ENCODE measurements at regions not wholly inside any gene's neighbourhood (a gene's known extent, or its start where the extent isn't known, plus 50 kb on each side); places are given as distances from the start of the nearest gene placed in this dataset.
A peak's percentile ranks its signal among the peaks of the same experiment; 100 is the strongest.

- H3K27me3 ChIP-seq (ENCODE audit: control insufficient read depth in 3 of 3, insufficient read depth in 3 of 3, low read depth in 1 of 3, low read length in 3 of 3): no peaks in the 10 kb centered on the region
- no peaks in the 10 kb centered on the region for H3K79me1 ChIP-seq (ENCODE audit: low read depth, low read length)
- no peak overlapping the region for H3K9ac ChIP-seq (ENCODE audit: low read depth, low read length, poor library complexity)
- H2BK15ac ChIP-seq (ENCODE audit: low read length): no peak overlapping the region
- no peak overlapping the region for H2BK5ac ChIP-seq (ENCODE audit: low read length)
- no peak overlapping the region for H3K27ac ChIP-seq (replicated peaks; ENCODE audit: low read length)
- no peaks in the 10 kb centered on the region for H3K36me3 ChIP-seq (replicated peaks in 1 of 2; ENCODE audit: control insufficient read depth in 2 of 2, insufficient read depth in 2 of 2, low read length in 2 of 2)
- WGBS, 2 donors (ENCODE audit: extremely low coverage in 2 of 2, insufficient read length in 2 of 2, insufficient replicate concordance in 1 of 2): no CpG with 5 or more reads among the region's 3 CpGs
- no peak overlapping the region for H2AK5ac ChIP-seq (ENCODE audit: low read depth, low read length)
- H2AFZ ChIP-seq (ENCODE audit: low read length): no peak overlapping the region
- no peak overlapping the region for H2BK120ac ChIP-seq (ENCODE audit: low read depth, low read length)
- peaks cover 0 to 1% of the 10 kb centered on the region in 2 donors for H3K4me1 ChIP-seq (ENCODE audit: control insufficient read depth in 2 of 2, insufficient read depth in 1 of 2, low read depth in 1 of 2, low read length in 2 of 2)
- no peak overlapping the region for H3K14ac ChIP-seq (ENCODE audit: low read length)
- no peak overlapping the region for H3K4ac ChIP-seq (ENCODE audit: low read length)
- H4K8ac ChIP-seq (ENCODE audit: low read depth, low read length): no peak overlapping the region
- DNase-seq (ENCODE audit: low spot score): no peak
- H4K91ac ChIP-seq (ENCODE audit: low read depth, low read length, poor library complexity): no peak overlapping the region
- H3K18ac ChIP-seq (ENCODE audit: low read length): no peak overlapping the region
- no peak overlapping the region for H3K4me3 ChIP-seq (ENCODE audit: low read length in 2 of 2)
- H3K9me3 ChIP-seq (replicated peaks in 1 of 2; ENCODE audit: control insufficient read depth in 2 of 2, insufficient read depth in 1 of 2, low read depth in 1 of 2, low read length in 2 of 2): no peaks in the 10 kb centered on the region
- H3K23ac ChIP-seq (ENCODE audit: low read depth, low read length, poor library complexity): no peak overlapping the region
- H3K4me2 ChIP-seq (ENCODE audit: insufficient read depth, low read length, poor library complexity, severe bottlenecking): no peak overlapping the region
- no peak overlapping the region for H2BK12ac ChIP-seq (ENCODE audit: low read length)
These were observed 98.2 kb downstream of the ZC3H11B start for GRCh38 chr1:219514728-219515127.

- H2AFZ ChIP-seq (ENCODE audit: low read length): no peak overlapping the region
- no peak overlapping the region for H3K4me2 ChIP-seq (ENCODE audit: insufficient read depth, low read length, poor library complexity, severe bottlenecking)
- H4K91ac ChIP-seq (ENCODE audit: low read depth, low read length, poor library complexity): no peak overlapping the region
- no peaks in the 10 kb centered on the region for H3K27me3 ChIP-seq (ENCODE audit: control insufficient read depth in 3 of 3, insufficient read depth in 3 of 3, low read depth in 1 of 3, low read length in 3 of 3)
- H2BK12ac ChIP-seq (ENCODE audit: low read length): no peak overlapping the region
- no peaks in the 10 kb centered on the region for H3K36me3 ChIP-seq (replicated peaks in 1 of 2; ENCODE audit: control insufficient read depth in 2 of 2, insufficient read depth in 2 of 2, low read length in 2 of 2)
- no peaks in the 10 kb centered on the region for H3K4me1 ChIP-seq (ENCODE audit: control insufficient read depth in 2 of 2, insufficient read depth in 1 of 2, low read depth in 1 of 2, low read length in 2 of 2)
- H2BK15ac ChIP-seq (ENCODE audit: low read length): no peak overlapping the region
- H3K23ac ChIP-seq (ENCODE audit: low read depth, low read length, poor library complexity): no peak overlapping the region
- H3K14ac ChIP-seq (ENCODE audit: low read length): no peak overlapping the region
- H3K79me1 ChIP-seq (ENCODE audit: low read depth, low read length): no peaks in the 10 kb centered on the region
- H4K8ac ChIP-seq (ENCODE audit: low read depth, low read length): no peak overlapping the region
- H3K27ac ChIP-seq (replicated peaks; ENCODE audit: low read length): no peak overlapping the region
- H3K4me3 ChIP-seq (ENCODE audit: low read length in 2 of 2): no peak overlapping the region
- H3K9ac ChIP-seq (ENCODE audit: low read depth, low read length, poor library complexity): no peak overlapping the region
- no peak overlapping the region for H3K18ac ChIP-seq (ENCODE audit: low read length)
- no peak overlapping the region for H3K4ac ChIP-seq (ENCODE audit: low read length)
- H2BK5ac ChIP-seq (ENCODE audit: low read length): no peak overlapping the region
- no peaks in the 10 kb centered on the region for H3K9me3 ChIP-seq (replicated peaks in 1 of 2; ENCODE audit: control insufficient read depth in 2 of 2, insufficient read depth in 1 of 2, low read depth in 1 of 2, low read length in 2 of 2)
- no peak overlapping the region for H2AK5ac ChIP-seq (ENCODE audit: low read depth, low read length)
- no peak for DNase-seq (ENCODE audit: low spot score)
- WGBS, 2 donors (ENCODE audit: extremely low coverage in 2 of 2, insufficient read length in 2 of 2, insufficient replicate concordance in 1 of 2): no CpG with 5 or more reads among the region's 2 CpGs
- H2BK120ac ChIP-seq (ENCODE audit: low read depth, low read length): no peak overlapping the region
These were observed 105.5 kb downstream of the ZC3H11B start for GRCh38 chr1:219507437-219507836.

DNA sequence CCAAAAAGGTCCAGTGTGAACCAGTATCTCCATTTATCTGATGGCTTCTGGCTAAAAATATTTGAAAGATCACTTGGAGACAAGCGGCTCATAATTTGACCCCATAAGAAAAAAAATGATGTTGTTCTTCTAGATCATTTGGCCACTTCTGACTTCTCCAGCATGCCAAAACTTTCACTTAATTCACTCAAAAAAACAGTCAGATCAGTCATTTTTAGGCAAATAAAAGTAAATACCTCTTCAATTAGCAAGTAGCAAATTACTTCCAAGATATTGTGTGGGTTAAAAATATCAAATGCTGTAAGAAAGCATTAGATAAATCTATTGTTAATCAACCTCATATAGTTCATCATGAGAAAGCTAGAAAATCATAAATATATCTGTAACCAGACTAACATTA, 106.0 kb downstream of the ZC3H11B start:
- Histone ChIP-seq H3K23ac (ENCODE audit: low read depth, low read length, poor library complexity) (no peak overlapping the region), H3K14ac (ENCODE audit: low read length) (no peak overlapping the region), H3K36me3 (replicated peaks in 1 of 2; ENCODE audit: control insufficient read depth in 2 of 2, insufficient read depth in 2 of 2, low read length in 2 of 2) (no peaks in the 10 kb centered on the region), H2BK120ac (ENCODE audit: low read depth, low read length) (no peak overlapping the region), H3K9me3 (replicated peaks in 1 of 2; ENCODE audit: control insufficient read depth in 2 of 2, insufficient read depth in 1 of 2, low read depth in 1 of 2, low read length in 2 of 2) (no peaks in the 10 kb centered on the region), H4K8ac (ENCODE audit: low read depth, low read length) (no peak overlapping the region), H3K4ac (ENCODE audit: low read length) (no peak overlapping the region), H3K27me3 (ENCODE audit: control insufficient read depth in 3 of 3, insufficient read depth in 3 of 3, low read depth in 1 of 3, low read length in 3 of 3) (no peaks in the 10 kb centered on the region), H4K91ac (ENCODE audit: low read depth, low read length, poor library complexity) (no peak overlapping the region), H2AK5ac (ENCODE audit: low read depth, low read length) (no peak overlapping the region), H3K18ac (ENCODE audit: low read length) (no peak overlapping the region), H3K79me1 (ENCODE audit: low read depth, low read length) (no peaks in the 10 kb centered on the region), H2BK15ac (ENCODE audit: low read length) (no peak overlapping the region), H3K9ac (ENCODE audit: low read depth, low read length, poor library complexity) (no peak overlapping the region), H2BK12ac (ENCODE audit: low read length) (no peak overlapping the region), H3K4me1 (ENCODE audit: control insufficient read depth in 2 of 2, insufficient read depth in 1 of 2, low read depth in 1 of 2, low read length in 2 of 2) (no peaks in the 10 kb centered on the region), H2AFZ (ENCODE audit: low read length) (no peak overlapping the region), H2BK5ac (ENCODE audit: low read length) (no peak overlapping the region), H3K27ac (replicated peaks; ENCODE audit: low read length) (no peak overlapping the region), H3K4me3 (ENCODE audit: low read length in 2 of 2) (no peak overlapping the region), H3K4me2 (ENCODE audit: insufficient read depth, low read length, poor library complexity, severe bottlenecking) (no peak overlapping the region)
- no peak for DNase-seq (ENCODE audit: low spot score)
- WGBS, 2 donors (ENCODE audit: extremely low coverage in 2 of 2, insufficient read length in 2 of 2, insufficient replicate concordance in 1 of 2): no CpG with 5 or more reads among the region's 1 CpG

DNA sequence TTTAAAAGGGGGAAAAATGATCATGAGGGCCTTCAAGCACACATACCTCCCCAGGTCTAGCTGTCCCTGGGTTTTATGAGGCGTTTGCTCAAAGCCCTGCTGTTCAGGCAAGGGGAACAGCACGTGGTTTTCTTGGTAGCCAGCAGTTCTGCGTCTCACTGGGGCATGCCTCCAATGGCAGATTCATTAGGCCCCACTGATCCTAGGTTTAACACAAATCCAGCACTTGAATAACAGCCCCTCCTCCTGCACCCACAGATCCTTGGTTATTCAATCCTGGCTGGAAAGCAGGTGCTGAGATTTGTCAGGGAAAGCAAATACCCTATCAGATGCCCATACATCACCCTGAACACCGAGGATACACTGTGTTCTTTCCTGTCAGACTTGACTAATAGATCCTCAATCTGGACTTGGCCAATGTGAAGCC, 106.4 kb downstream of the ZC3H11B start:
- Histone ChIP-seq H2AK5ac (ENCODE audit: low read depth, low read length) (no peak overlapping the region), H3K18ac (ENCODE audit: low read length) (no peak overlapping the region), H3K23ac (ENCODE audit: low read depth, low read length, poor library complexity) (no peak overlapping the region), H3K4me2 (ENCODE audit: insufficient read depth, low read length, poor library complexity, severe bottlenecking) (no peak overlapping the region), H2BK12ac (ENCODE audit: low read length) (no peak overlapping the region), H3K79me1 (ENCODE audit: low read depth, low read length) (no peaks in the 10 kb centered on the region), H2AFZ (ENCODE audit: low read length) (peak overlapping the region; percentile 21), H3K14ac (ENCODE audit: low read length) (no peak overlapping the region), H3K4me1 (ENCODE audit: control insufficient read depth in 2 of 2, insufficient read depth in 1 of 2, low read depth in 1 of 2, low read length in 2 of 2) (no peaks in the 10 kb centered on the region), H2BK5ac (ENCODE audit: low read length) (no peak overlapping the region), H3K27me3 (ENCODE audit: control insufficient read depth in 3 of 3, insufficient read depth in 3 of 3, low read depth in 1 of 3, low read length in 3 of 3) (no peaks in the 10 kb centered on the region), H4K8ac (ENCODE audit: low read depth, low read length) (no peak overlapping the region), H3K9me3 (replicated peaks in 1 of 2; ENCODE audit: control insufficient read depth in 2 of 2, insufficient read depth in 1 of 2, low read depth in 1 of 2, low read length in 2 of 2) (no peaks in the 10 kb centered on the region), H2BK120ac (ENCODE audit: low read depth, low read length) (no peak overlapping the region), H3K9ac (ENCODE audit: low read depth, low read length, poor library complexity) (no peak overlapping the region), H3K4me3 (ENCODE audit: low read length in 2 of 2) (no peak overlapping the region), H4K91ac (ENCODE audit: low read depth, low read length, poor library complexity) (no peak overlapping the region), H3K36me3 (replicated peaks in 1 of 2; ENCODE audit: control insufficient read depth in 2 of 2, insufficient read depth in 2 of 2, low read length in 2 of 2) (no peaks in the 10 kb centered on the region), H3K27ac (replicated peaks; ENCODE audit: low read length) (no peak overlapping the region), H2BK15ac (ENCODE audit: low read length) (no peak overlapping the region), H3K4ac (ENCODE audit: low read length) (no peak overlapping the region)
- no CpG with 5 or more reads among the region's 4 CpGs for WGBS, 2 donors (ENCODE audit: extremely low coverage in 2 of 2, insufficient read length in 2 of 2, insufficient replicate concordance in 1 of 2)
- no peak for DNase-seq (ENCODE audit: low spot score)

All from neuronal stem cell (in vitro differentiated cells).